ENCODE measurements at regions not wholly inside any gene's neighbourhood (a gene's known extent, or its start where the extent isn't known, plus 50 kb on each side); places are given as distances from the start of the nearest gene placed in this dataset.
A peak's percentile ranks its signal among the peaks of the same experiment; 100 is the strongest.

DNA sequence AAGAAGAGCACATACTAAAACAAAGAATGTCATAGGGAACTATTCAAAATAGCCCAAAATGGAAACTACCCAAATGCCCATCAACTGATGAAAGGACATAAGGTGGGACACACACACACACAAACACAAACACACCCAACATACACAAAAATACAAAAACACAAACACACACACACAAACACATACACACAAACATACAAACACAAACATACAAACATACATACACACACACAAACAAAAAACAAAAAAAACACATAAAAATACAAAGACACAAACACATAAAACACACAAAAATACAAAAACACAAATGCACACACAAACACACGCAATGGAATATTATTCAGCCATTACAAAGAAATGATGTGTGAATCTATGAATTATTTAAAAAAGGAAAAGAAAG is 203.6 kb downstream of the ERMARD start:
- DNase-seq (ENCODE audit: low read depth) = no peak
- TF ChIP-seq, protein P1, sequence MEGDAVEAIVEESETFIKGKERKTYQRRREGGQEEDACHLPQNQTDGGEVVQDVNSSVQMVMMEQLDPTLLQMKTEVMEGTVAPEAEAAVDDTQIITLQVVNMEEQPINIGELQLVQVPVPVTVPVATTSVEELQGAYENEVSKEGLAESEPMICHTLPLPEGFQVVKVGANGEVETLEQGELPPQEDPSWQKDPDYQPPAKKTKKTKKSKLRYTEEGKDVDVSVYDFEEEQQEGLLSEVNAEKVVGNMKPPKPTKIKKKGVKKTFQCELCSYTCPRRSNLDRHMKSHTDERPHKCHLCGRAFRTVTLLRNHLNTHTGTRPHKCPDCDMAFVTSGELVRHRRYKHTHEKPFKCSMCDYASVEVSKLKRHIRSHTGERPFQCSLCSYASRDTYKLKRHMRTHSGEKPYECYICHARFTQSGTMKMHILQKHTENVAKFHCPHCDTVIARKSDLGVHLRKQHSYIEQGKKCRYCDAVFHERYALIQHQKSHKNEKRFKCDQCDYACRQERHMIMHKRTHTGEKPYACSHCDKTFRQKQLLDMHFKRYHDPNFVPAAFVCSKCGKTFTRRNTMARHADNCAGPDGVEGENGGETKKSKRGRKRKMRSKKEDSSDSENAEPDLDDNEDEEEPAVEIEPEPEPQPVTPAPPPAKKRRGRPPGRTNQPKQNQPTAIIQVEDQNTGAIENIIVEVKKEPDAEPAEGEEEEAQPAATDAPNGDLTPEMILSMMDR (IDR thresholded peaks at IDR 0.05; ENCODE audit: low read length, missing control alignments) = no peak
- H3K4me3 ChIP-seq (replicated peaks; ENCODE audit: low read depth, low read length) = no peak overlapping the region

DNA sequence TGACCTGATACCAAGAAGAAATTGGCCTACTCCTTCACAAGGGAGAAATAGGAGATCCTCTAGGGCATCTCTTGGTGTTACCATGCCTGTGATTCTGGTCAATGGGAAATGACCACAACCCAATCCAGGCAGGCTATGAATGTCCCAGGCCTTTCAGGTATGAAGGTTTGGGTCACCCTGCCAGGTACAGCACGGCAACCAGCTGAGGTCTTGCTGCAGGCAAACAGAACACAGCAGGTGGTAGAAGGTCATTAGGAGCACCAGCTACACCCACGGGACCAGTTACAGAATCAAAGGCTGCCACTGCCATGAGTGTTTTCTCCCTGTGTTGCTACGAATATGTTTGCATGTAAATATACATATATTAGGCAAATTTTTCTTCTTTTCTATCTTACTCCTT is 202.3 kb downstream of the ERMARD start:
- no peak for DNase-seq (ENCODE audit: low read depth)
- no peak overlapping the region for H3K4me3 ChIP-seq (replicated peaks; ENCODE audit: low read depth, low read length)
- TF ChIP-seq, protein P1 (IDR thresholded peaks at IDR 0.05; ENCODE audit: low read length, missing control alignments) = no peak

DNA sequence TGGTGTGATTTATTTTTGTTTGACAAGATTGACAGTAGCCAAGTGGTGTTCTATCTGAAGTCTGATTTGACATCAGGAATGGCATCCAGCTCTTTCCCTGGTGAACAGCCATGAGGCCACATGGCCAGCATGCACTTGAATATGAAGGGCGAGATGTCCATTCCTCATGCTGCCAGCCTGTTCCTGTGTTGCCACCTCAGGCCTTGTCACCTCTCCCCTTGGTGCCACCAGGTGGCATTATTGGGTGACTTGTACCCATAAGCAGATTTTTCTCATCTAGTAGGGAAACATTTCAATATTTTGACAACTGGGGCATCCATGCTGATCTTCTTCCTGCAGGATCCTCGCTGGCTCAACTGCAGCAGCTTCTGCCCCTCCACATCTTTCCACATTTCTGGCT is 199.1 kb downstream of the ERMARD start:
- TF ChIP-seq, protein P1 (IDR thresholded peaks at IDR 0.05; ENCODE audit: low read length, missing control alignments) = peak; percentile 23
- H3K4me3 ChIP-seq (replicated peaks; ENCODE audit: low read depth, low read length) = no peak overlapping the region
- DNase-seq (ENCODE audit: low read depth) = peak; percentile 12

DNA sequence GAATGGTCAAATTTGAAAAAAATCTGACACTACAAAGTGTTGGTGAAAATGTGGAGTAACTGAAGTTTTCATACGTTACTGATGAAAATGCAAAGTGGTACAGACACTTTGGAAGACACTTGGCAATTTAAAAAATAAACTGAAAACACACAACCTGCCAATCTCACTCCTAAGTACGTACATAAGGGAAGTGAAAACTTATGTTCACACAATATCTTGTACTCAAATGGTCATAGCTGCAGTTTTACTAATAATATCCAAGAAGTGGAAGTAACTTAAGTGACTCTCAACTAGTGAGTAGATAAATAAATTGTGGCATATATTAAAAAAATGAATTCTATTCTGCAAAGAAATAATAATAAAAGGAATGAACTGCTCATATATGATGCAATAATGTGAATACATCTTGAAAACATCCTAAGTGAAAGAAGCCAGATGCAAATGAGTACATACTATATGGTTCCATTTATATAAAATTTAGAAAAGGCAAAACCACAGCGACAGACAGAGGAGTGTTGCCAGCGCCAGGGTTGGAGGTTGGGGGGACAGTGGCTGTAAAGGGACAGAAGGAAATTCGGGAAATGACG is 198.2 kb downstream of the ERMARD start:
- no peak overlapping the region for H3K4me3 ChIP-seq (replicated peaks; ENCODE audit: low read depth, low read length)
- no peak for DNase-seq (ENCODE audit: low read depth)
- TF ChIP-seq, protein P1 (IDR thresholded peaks at IDR 0.05; ENCODE audit: low read length, missing control alignments) = no peak

DNA sequence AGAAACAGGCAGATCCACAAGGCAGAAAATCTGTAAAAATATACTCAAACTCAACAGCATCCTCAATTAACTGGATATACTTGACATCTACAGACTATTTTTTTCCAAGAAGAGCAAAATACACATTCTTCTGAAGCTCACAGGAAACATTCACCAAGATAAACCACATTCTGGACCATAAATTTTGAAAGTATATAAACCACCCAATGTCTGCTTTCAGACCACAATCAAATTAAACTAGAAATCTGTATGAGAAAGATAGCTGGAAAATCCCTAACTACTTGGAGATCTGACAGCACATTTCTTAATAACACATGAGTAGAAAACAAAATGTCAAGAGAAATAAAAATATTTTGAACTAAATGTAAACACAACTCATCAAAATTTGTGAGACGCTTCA is 195.5 kb downstream of the ERMARD start:
- no peak for DNase-seq (ENCODE audit: low read depth)
- H3K4me3 ChIP-seq (replicated peaks; ENCODE audit: low read depth, low read length) = no peak overlapping the region
- TF ChIP-seq, protein P1 (IDR thresholded peaks at IDR 0.05; ENCODE audit: low read length, missing control alignments) = no peak

DNA sequence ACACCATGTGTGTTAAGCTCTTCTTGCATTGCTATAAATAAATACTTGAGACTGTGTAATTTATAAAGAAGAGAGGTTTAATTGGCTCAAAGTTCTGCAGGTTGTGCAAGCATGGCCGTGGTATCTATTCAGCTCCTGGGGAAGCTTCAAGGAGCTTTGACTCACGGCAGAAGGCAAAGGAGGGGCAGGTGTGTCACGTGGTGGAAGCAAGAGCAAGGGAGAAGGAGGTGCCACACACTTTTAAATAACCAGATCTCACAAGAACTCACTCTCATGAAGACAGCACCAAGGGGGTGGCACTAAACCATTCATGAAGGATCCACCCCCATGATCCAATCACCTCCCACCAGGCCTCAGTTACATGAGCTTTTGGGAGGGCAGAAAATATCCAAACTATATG is 193.7 kb downstream of the ERMARD start:
- TF ChIP-seq, protein P1 (IDR thresholded peaks at IDR 0.05; ENCODE audit: low read length, missing control alignments) = no peak
- DNase-seq (ENCODE audit: low read depth) = no peak

DNA sequence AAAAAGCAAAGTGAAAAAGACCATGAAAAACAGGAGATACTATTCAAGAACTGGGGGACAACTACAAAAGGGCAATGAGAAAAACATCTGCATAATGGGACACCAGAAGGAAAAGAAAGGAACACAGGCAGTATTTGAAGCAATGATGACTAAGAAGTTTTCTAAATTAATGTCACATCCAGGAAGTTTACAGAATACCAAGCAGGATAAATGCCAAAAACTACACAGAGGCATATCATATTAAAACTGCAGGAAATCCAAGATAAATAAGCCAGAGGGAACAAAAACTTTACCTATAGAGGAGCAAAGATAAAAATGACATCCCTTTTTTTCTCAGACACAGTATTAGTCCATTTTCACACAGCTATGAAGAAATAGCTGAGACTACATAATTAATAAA is 193.0 kb downstream of the ERMARD start:
- no peak for DNase-seq (ENCODE audit: low read depth)
- H3K4me3 ChIP-seq (replicated peaks; ENCODE audit: low read depth, low read length) = no peak overlapping the region
- TF ChIP-seq, protein P1 (IDR thresholded peaks at IDR 0.05; ENCODE audit: low read length, missing control alignments) = no peak

More for the DNA sequence above, 193.7 kb downstream of the ERMARD start:
- H3K4me3 ChIP-seq (replicated peaks; ENCODE audit: low read depth, low read length) = no peak overlapping the region

Data from fibroblast of pulmonary artery (primary cell).